ENCODE measurements at regions not wholly inside any gene's neighbourhood (a gene's known extent, or its start where the extent isn't known, plus 50 kb on each side); places are given as distances from the start of the nearest gene placed in this dataset.

DNA sequence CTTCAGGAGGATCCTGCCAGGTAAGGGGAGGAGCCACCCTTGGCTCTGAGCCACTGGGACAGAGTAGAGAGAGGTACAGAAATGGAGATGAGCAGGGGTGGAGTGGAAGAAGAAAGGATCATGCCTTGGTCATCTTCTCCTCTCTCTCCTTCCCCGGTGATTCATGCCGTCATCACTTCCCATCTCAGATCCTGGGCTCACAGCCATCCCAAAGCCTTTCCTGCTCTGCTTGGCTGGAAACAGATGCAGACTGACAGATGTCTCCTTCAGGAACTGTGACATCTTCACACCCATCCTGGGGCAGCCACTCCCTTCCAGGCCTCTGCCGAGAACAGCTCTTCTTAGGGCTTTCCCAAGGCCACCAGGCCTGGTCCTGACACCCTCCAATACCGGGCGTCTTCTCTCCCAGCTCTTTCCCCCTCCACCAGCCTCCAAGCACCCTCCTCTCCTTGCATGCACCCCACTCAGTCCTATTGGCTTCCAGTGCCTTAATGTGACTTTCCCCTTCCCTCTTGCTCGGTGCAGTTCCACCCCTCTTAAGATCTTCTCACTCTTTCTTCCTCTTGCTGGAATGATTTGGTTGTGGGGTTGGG is 58.3 kb upstream of the TNP1 start:
- peak; percentile 40 to 50 for DNase-seq (ENCODE audit: low read depth in 2 of 2)

- no peak for DNase-seq (ENCODE audit: low read depth in 2 of 2)
Observed at GRCh38 chr2:216916956-216917650, 57.2 kb upstream of the TNP1 start.

- DNase-seq (ENCODE audit: low read depth in 2 of 2), result no peak
Observed at GRCh38 chr2:216915557-216916150, 55.8 kb upstream of the TNP1 start.

- no peak for DNase-seq (ENCODE audit: low read depth in 2 of 2)
Observed at GRCh38 chr2:216914491-216914890, 54.6 kb upstream of the TNP1 start.

DNA sequence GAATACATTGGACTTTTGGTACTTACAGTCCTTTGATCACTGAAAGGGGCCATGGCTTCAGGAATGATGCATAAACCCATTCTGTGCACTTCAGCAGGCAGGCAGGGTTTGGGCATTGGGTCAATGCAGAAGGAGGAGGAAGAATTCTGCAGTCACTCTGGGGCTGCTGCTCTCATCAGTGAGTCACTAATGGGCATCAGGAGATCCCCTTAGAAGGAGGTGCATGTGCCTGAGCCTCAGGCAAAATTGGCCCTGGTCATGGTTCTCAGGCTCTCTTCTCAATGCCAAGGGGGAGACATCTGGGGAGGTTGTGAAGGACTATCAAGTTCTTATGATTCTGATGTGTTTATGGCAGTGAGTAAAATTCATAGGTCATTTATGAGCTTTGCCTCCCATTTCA is 52.0 kb upstream of the TNP1 start:
- DNase-seq (ENCODE audit: low read depth in 2 of 2), result no peak

DNA sequence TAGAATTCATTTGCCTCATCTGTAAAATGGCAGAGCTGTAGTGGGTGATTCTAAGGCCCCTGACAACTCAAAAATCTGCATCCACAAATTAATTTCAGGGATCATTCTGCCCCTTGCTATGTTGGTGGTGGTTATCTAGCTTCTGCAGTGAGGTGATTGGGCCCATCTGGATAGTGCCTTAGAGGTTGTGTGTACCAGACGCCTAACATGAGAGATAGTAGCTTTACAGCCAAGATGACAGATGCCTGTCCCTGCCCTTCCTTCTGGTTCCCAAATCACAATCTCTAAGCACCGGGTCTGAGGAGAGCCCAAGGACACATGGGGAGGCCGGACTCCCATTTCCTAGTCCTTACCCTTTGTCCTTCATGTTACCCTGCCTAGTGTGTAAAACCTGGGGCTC is 51.1 kb upstream of the TNP1 start:
- DNase-seq (ENCODE audit: low read depth in 2 of 2), result no peak

DNA sequence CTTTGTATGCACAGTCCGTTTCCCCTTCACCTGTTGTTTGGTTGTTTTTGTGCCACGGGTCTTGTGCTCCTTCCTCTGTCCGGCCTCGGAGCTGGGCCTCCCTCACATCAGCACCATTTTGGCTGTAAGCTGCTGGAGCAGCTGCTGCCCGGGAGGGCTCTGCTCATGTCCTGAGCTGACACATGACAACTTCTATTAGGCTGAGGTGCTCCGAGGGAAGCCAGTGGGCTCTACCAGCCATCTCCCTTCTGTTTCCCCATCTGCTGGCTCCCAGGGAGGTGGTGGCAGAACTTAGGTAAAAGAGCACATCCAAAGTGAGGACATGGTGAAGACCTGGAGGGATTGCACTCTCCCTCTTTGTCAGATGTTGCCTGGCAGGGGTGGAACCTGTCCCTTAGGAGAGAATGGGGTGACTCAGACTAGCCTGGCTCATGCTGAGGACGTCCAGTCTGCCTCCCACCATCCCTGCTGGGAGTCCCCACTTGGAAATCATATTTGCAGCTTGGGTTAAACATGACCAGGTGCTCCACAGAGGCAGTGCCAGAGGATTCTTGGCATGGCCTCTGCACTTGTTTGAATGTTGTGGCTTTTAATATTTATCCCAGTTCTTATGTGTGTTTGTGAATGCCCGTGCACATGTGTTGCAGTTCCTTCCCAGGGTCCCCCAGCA is 49.8 kb upstream of the TNP1 start:
- DNase-seq (ENCODE audit: low read depth in 2 of 2), result no peak

All from fibroblast of skin of left biceps (primary cell).